ENCODE measurements at regions not wholly inside any gene's neighbourhood (a gene's known extent, or its start where the extent isn't known, plus 50 kb on each side); places are given as distances from the start of the nearest gene placed in this dataset.
"Not testable (repeated sequence)": the region's sequence is repeated elsewhere in the genome, so short reads cannot be mapped to it uniquely, and the experiment has no call there.

DNA sequence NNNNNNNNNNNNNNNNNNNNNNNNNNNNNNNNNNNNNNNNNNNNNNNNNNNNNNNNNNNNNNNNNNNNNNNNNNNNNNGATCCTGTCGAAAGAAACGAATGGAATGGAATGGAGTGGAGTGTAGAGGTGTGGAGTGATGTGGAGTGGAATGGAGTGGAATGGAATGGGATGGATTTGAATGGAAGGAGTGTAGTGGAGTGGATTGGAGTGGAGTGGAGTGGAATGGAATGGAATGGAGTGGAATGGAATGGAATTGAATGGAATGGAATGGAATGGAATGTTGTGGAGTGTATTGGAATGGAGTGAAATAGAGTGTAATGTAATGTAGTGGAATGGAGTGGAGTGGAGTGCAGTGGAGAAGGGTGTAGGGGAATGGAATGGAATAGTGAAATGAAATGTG is 1275.4 kb upstream of the TPTE start:
- Histone ChIP-seq H3K4me3 (ENCODE audit: low read depth in 1 of 5, low read length in 5 of 5) (peak overlapping the region in 3 of 5 donors; percentile 3 to 38 (median 22)), H3K9me3 (ENCODE audit: control insufficient read depth in 5 of 5, low read length in 5 of 5) (peaks cover 5 to 23% (median 20%) of the 10 kb centered on the region in 5 donors)
- H3K36me3 ChIP-seq (ENCODE audit: control insufficient read depth in 5 of 5, insufficient read depth in 5 of 5, low read length in 5 of 5); H3K9ac ChIP-seq (ENCODE audit: low read length in 5 of 5); H3K27ac ChIP-seq (ENCODE audit: low read depth, low read length); H3K4me1 ChIP-seq (ENCODE audit: control insufficient read depth in 5 of 5, insufficient read depth in 5 of 5, low read length in 5 of 5); H3K27me3 ChIP-seq (ENCODE audit: control insufficient read depth in 5 of 5, insufficient read depth in 4 of 5, low read length in 5 of 5): not testable (repeated sequence)

GRCh38 chr21:9246481-9247289 is 1274.7 kb upstream of the TPTE start:
- not testable (repeated sequence) for H3K4me1 ChIP-seq (ENCODE audit: control insufficient read depth in 5 of 5, insufficient read depth in 5 of 5, low read length in 5 of 5); H3K9ac ChIP-seq (ENCODE audit: low read length in 5 of 5); H3K27ac ChIP-seq (ENCODE audit: low read depth, low read length); H3K36me3 ChIP-seq (ENCODE audit: control insufficient read depth in 5 of 5, insufficient read depth in 5 of 5, low read length in 5 of 5); H3K27me3 ChIP-seq (ENCODE audit: control insufficient read depth in 5 of 5, insufficient read depth in 4 of 5, low read length in 5 of 5)
- Histone ChIP-seq H3K4me3 (ENCODE audit: low read depth in 1 of 5, low read length in 5 of 5) (peak overlapping the region in 4 of 5 donors; percentile 3 to 38 (median 14)), H3K9me3 (ENCODE audit: control insufficient read depth in 5 of 5, low read length in 5 of 5) (peaks cover 5 to 23% (median 20%) of the 10 kb centered on the region in 5 donors)

- H3K27ac ChIP-seq (ENCODE audit: low read depth, low read length); H3K27me3 ChIP-seq (ENCODE audit: control insufficient read depth in 5 of 5, insufficient read depth in 4 of 5, low read length in 5 of 5); H3K9ac ChIP-seq (ENCODE audit: low read length in 5 of 5); H3K4me1 ChIP-seq (ENCODE audit: control insufficient read depth in 5 of 5, insufficient read depth in 5 of 5, low read length in 5 of 5); H3K36me3 ChIP-seq (ENCODE audit: control insufficient read depth in 5 of 5, insufficient read depth in 5 of 5, low read length in 5 of 5): not testable (repeated sequence)
- H3K9me3 ChIP-seq (ENCODE audit: control insufficient read depth in 5 of 5, low read length in 5 of 5), result peaks cover 5 to 23% (median 20%) of the 10 kb centered on the region in 5 donors
- H3K4me3 ChIP-seq (ENCODE audit: low read depth in 1 of 5, low read length in 5 of 5), result peak overlapping the region in 4 of 5 donors; percentile 5 to 38 (median 14)
Observed at GRCh38 chr21:9247290-9247613, 1274.1 kb upstream of the TPTE start.

DNA sequence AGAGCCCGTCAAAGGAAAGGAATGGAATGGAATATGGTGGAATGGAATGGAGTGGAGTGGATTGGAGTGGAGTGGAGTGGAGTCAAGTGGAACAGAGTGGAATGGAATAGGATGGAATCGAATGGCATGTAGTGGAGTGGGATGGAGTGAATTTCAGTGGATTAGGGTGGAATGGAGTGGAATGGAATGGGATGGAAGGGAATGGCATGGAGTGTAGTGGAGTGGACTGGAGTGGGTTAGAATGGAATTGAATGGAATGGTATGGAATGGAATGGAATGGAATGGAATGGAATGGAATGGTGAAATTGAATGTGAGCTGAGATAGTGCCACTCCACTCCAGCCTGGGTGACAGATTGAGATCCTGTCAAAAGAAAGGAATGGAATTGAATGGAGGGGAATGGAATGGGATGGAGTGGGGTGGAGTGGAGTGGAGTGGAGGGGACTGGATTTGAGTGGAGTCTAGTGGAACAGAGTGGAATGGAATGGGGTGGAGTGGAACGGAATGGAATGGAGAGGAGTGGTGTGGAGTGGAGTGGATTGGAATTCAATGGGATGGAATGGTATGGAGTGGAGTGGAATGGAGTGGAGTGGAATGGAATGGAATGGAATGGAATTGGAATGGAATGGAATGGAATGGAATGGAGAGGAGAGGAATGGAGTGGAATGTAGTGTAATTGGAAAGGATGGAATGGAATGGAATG is 1273.6 kb upstream of the TPTE start:
- H3K9ac ChIP-seq (ENCODE audit: low read length in 5 of 5), result not testable (repeated sequence)

More for the DNA sequence above, 1273.6 kb upstream of the TPTE start:
- not testable (repeated sequence) for H3K27ac ChIP-seq (ENCODE audit: low read depth, low read length); H3K27me3 ChIP-seq (ENCODE audit: control insufficient read depth in 5 of 5, insufficient read depth in 4 of 5, low read length in 5 of 5); H3K36me3 ChIP-seq (ENCODE audit: control insufficient read depth in 5 of 5, insufficient read depth in 5 of 5, low read length in 5 of 5); H3K4me1 ChIP-seq (ENCODE audit: control insufficient read depth in 5 of 5, insufficient read depth in 5 of 5, low read length in 5 of 5)
- peak overlapping the region in 3 of 5 donors; percentile 5 to 20 (median 9) for H3K4me3 ChIP-seq (ENCODE audit: low read depth in 1 of 5, low read length in 5 of 5)
- peaks cover 5 to 23% (median 20%) of the 10 kb centered on the region in 5 donors for H3K9me3 ChIP-seq (ENCODE audit: control insufficient read depth in 5 of 5, low read length in 5 of 5)
